ENCODE measurements at regions not wholly inside any gene's neighbourhood (a gene's known extent, or its start where the extent isn't known, plus 50 kb on each side); places are given as distances from the start of the nearest gene placed in this dataset.

DNA sequence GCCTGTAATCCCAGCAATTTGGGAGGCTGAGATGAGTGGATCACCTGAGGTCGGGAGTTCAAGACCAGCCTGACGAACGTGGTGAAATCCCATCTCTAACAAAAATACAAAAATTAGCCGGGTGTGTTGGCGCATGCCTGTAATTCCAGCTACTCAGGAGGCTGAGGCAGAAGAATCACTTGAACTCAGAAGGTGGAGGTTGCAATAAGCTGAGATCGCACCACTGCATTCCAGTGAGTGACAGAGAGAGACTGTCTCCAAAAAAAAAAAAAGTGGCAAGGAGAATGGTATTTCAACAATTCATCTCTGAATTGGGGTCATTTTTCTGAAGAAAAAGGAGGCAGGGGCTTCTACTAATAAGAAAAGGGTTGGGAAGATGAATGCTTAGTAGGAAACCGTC lies 111.5 kb upstream of the NHSL1 start:
- DNase-seq: no peak

DNA sequence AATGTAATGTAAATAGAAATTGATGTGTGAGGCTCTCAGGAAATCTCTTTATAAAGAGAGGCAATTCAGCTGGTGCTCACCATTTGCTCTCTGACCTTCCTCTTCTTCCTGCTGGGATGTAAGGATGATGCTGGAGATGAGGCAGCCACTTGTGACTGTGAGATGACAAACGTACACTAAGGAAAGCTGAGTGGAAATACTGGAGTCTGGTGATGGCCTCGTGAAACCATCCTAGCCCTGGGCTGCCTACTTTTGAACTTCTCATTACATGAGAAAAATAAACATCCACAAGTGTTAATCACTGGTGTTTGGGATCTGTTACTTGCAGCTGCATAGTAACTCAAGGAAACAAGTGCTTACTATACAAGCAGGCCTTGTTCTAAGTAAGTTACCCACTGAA lies 114.9 kb upstream of the NHSL1 start:
- no peak for DNase-seq

- no peak for DNase-seq
Observed at GRCh38 chr6:138618168-138618567, 118.9 kb upstream of the NHSL1 start.

DNA sequence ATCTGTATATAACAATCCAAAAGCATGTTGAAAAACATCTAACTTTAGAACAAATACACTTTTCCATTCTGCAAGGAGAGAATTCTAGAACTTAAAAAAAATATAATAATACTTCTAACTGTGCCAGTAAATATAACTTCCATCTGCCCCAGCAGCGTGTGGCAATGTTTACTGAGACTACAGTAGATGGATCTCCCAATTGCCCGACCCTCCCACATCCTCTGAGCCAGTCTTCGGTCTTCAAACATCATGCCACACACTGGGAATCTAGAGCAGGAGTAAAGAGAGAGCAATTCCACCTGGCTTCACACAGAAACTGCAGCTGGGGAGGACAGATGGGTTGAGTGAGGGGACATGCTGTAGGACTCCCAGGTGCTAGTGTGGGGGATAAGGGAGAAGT lies 121.3 kb upstream of the NHSL1 start:
- no peak for DNase-seq

DNA sequence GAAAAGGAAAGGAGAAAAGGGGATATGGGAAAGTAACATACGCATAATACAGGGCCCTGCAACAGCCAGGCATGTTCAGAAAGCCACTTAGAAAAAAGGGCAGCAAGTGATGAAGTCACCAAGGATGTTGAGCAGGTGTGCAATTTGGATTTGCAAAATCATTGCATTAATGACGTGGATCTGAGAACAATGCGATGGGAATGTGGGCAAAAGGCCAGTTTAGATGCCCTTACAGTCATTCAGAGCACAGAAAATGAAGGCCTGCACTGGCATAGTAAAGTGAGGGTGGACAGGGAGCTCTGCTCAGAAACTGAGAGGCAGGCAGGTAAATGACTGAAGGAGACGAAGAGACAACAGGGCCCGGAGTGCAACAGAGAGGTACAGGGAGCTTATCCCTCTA lies 123.7 kb upstream of the NHSL1 start:
- no peak for DNase-seq

DNA sequence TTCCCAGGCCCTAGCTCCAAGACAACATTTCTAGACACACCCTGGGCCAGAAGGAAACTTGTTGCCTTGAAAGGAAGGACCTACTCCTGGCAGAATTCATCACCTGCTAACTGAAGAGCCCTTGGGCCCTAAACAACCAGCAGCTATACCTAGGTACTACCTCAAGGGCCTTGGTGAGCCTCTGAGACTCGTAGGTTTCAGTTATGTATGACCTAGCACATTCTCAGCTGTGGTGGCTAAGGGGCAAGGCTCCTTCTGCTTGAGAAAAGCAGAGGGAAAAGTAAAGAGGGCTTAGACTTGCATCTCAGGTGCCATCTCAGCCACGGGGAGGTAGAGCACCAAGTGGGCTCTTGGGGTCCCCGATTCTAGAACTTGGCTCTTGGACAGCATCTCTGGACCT lies 132.3 kb upstream of the NHSL1 start:
- no peak for DNase-seq

DNA sequence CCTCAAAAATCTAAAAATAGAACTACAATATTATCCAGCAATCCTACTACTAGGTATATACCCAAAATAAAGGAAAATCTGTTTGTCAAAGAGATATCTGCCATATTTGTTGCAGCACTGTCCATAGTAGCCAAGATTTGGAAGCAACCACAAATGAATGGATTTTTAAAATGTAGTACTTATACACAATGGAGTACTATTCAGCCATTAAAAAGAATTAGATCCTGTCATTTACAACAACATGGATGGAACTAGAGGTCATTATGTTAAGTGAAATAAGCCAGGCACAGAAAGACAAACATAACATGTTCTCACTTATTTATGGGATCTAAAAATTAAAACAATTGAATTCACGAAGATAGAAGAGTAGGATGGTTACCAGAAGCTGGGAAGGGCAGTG lies 135.7 kb upstream of the CCDC28A start:
- no peak for DNase-seq

DNA sequence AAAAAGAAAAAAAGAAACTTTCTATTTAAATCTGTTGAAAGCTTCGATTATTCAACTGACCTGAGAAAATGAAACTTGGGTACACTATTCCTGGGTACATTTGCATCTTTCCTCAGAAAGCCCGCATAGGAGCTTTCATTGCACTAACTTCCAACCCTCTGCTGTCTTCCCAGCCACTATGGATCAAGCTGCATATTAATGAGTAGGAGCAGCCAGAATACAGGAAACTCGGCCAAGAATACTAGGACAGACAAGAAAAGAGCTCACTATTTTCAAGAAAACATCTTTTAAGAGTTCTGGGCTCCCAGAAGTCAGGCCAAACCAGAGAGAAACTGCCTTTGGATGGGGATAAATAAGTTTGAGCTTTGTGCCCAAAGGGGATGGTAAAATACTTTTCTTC lies 135.0 kb upstream of the CCDC28A start:
- no peak for DNase-seq

DNA sequence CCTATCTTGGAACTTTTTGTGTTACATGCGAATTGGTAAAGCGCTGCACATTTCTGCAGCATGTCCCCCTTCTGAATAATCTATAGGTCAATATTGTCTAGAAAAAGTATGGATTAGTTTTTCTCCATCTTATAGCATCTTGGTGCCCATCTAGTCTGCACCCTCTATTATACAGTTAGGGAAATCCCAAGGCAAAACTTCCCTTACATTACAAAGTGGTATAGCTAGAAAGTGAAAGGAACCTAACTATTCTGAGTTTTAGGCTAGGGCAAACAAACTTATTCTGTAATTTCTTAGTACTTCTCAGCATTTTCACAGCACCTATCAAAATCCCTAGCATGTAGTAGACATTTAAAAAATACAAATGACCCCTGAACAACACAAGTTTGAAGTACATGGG lies 133.5 kb upstream of the CCDC28A start:
- DNase-seq: no peak

- no peak for DNase-seq
Observed at GRCh38 chr6:138643210-138643609, 130.4 kb upstream of the CCDC28A start.

- no peak for DNase-seq
Observed at GRCh38 chr6:138645976-138646640, 127.5 kb upstream of the CCDC28A start.

- no peak for DNase-seq
Observed at GRCh38 chr6:138647006-138647405, 126.6 kb upstream of the CCDC28A start.

- DNase-seq: no peak
Observed at GRCh38 chr6:138648127-138648526, 125.4 kb upstream of the CCDC28A start.

DNA sequence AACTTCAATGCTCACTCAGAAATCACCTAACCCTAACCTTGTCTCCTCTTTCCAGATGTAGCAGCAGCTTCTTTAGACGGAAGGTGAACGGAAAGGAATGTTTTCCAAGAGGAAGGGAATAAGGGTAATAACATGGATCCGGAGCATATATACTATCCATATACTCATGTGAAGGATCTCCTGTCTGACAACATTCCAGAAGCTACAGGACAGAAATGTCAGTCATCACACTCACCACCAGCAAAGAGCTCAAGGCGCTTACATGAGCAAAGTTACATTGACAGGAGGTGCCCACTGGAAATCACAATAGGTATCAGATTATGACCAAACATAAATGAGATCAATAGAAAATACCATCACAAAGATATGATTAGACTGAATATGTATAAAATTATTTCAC lies 122.1 kb upstream of the CCDC28A start:
- no peak for DNase-seq

- DNase-seq: no peak
Observed at GRCh38 chr6:138652824-138653223, 120.7 kb upstream of the CCDC28A start.

DNA sequence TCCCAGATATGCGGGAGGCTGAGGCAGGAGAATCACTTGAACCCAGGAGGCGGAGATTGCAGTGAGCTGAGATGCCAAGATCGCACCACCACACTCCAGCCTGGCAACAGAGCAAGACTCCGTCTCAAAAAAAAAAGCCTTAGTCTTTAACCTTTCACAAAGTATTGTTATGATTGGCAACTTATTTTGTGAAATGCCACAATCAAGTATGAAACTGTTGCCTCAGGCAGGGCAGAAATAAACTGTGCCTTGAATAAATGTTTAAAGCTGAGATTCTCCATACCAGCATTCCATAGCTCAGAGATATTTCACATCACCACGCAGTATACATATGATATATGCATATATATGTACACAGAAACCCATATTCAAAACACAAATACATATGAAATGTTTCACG lies 120.1 kb upstream of the CCDC28A start:
- DNase-seq: no peak

- DNase-seq: no peak
Observed at GRCh38 chr6:138654715-138655634, 118.6 kb upstream of the CCDC28A start.

- no peak for DNase-seq
Observed at GRCh38 chr6:138655828-138656227, 117.7 kb upstream of the CCDC28A start.

DNA sequence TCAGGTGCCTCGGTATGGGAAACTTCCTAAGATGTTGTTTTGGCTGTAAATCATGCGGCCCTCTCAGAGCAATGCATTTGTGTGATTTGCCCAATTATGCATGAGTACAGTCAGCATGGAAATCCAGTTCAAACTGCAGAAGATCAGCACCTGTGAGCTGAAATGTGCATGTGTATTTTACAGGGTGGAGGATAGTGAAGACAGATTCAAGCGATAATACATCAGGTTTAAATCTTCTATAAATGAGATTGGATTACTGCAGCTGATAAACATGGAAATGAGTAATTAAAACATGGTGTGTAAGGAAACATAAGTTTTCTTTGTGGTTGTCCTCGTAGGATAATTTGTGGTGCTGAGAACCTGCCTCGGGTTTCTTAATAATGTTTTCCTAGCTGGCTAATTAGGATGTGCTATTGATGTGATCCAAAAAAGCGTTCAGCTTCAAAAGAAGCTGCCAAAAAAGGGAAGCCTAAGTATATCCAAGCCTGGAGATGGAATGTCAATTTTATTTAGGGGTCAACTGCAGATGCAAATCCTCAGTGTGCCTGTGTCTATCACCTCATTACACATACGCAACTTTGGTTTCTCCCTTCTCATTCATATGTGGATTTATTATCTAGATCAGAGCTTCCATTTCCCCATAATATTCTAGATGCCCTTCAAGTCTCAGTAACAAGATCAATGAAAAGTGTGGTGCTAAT lies 117.1 kb upstream of the CCDC28A start:
- DNase-seq: no peak

- DNase-seq: no peak
Observed at GRCh38 chr6:138657065-138657425, 116.5 kb upstream of the CCDC28A start.

DNA sequence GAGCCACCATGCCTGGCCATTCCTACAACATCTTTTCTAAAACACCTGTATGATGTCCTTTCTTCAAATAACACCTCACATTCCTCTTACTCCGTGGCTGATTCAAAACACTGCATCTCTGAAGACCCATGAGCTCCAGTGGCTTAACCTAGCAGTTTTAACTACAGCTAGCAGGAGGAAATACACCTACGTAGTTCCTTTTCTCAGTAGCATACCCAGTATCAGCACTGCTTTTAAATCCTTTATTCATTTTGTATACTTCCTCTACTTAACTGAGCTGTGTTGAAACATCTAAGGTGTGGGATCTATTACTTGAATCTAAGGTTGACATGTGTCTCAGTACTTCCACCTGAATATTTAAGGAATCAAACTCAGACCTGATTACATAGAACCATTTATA lies 113.6 kb upstream of the CCDC28A start:
- no peak for DNase-seq

GRCh38 chr6:138662471-138662870 lies 111.1 kb upstream of the CCDC28A start:
- DNase-seq: no peak

DNA sequence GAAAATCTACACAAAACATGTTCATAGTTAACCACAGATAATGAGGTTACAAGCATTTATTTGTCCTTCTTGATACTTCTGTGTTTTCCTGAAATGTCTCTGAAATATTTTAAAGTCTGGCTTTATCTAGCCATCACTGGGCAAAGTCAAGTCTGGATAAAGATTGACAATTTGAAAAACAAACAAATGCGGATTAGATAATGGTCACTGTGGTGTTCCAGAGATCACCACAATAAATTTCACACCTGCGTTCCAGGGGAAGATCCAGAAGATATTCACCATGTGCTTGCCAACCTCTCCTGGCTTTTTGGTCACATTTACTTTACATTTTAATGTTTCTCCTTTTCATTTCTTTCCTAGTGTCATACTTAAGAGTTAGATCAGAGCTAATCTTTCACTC lies 109.7 kb upstream of the CCDC28A start:
- no peak for DNase-seq

DNA sequence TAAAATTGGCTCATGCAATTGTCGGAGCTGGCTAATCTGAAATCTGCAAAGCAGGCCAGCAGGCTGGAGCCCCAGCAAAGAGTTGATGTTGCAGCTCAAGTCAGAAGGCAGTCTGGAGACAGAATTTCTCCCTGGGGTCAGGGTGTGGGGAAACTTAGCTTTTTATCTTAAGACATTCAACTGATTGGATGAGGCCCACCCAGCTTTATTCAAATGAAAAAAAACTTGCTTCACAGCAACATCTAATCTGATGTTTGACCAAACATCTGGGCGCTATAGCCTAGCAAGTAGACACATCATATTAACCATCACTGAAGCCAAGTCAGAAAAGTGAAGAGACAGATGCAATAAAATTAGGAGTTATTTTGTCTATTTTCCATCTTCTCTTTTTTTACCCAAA lies 108.8 kb upstream of the CCDC28A start:
- no peak for DNase-seq
